Pulmonary artery endothelial cell (primary cell): ENCODE measurements at regions not wholly inside any gene's neighbourhood (a gene's known extent, or its start where the extent isn't known, plus 50 kb on each side); places are given as distances from the start of the nearest gene placed in this dataset.
"Not testable (repeated sequence)": the region's sequence is repeated elsewhere in the genome, so short reads cannot be mapped to it uniquely, and the experiment has no call there.

Experiments used
- DNase-seq: peaks from one replicate; pipeline ENCODE4 v3.0.0-alpha.2; 2011; ENCODE audit warnings: low read depth, low spot score

DNA sequence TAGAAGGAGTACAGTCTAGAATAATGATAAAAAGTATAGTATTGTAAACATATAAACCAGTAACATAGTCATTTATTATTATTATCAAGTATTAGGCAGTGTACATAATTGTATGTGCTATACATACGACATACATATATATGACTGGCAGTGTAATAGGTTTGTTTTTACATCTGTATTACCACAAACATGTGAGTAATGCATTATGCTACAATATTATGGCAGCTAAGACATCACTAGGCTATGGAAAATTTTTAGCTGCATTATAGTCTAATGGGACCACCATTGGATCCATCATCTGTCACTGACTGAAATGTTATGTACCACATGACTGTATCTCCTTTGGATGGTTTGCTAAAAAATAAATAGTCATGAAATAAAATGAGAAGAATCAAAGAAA lies 530.0 kb downstream of the PRR16 start:
- DNase-seq: no peak

DNA sequence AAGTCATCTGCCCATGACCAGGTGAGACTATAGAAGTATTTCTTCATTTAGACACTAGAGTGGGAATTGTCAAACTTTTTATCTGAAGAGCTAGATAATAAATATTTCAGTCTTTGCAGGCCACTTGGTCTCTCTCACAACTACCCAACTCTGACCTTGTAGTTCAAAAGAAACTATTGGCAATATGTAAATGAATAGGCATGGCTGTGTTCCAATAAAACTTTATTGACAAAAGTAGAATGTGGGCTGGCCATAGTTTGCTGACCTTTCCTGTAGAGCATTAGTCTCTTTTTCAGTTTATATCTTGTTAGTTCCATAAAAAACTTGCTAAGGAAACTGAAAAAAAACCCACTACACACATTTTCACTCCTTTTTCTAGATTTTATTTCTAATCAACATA lies 535.5 kb downstream of the PRR16 start:
- no peak for DNase-seq

DNA sequence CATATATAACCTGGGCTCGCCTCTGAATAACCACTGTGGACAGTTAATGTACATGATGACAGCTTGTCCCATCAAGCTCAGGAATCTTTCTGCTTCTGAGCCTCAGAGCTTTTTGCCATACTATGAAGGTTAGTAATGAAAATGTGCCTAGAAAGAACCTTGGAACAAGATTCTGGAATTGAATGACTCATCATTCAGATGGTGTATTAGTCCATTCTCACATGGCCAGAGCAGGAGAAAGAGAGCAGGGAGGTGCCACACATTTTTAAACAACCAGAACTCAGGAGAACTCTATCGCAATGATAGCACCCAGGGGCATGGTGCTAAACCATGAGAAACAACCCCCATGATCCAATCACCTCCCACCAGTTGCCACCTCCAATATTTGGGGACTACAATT lies 542.1 kb downstream of the PRR16 start:
- no peak for DNase-seq

DNA sequence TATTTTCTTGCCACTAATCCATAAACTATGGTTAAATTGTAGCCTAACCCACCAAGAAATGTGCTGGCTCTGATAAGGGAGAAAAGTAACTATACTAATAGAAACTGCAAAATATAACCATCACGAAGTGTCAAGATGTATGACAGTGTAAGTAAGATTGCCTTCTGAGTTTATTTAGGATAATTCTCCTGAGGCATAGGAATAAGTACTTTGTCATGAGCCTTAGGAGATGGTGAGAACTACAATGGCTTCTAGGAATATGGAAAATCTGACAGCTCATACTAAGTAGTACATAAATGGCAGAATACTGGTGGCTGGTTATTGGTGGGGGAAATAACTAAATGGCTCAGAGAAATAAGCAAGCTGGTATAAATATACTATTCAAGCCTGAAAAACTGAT lies 543.9 kb downstream of the PRR16 start:
- no peak for DNase-seq

DNA sequence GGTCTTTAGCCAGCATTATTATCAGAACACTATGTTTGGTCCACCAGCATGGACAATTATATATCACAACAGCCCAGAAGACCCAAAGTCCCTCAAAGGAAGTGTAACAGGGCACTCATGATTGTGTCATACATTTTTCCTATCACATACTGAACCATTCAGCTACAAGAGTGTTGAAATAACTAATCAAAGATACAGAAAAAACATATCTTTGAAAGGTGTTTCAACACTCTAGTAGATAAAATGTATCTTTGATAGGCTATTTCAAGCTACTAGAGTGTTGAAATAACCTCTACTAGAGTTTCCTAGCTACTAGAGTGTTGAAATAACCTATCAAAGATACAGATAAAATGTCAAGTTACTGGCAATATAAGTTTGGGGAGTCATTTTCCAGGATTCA lies 545.0 kb downstream of the PRR16 start:
- no peak for DNase-seq

DNA sequence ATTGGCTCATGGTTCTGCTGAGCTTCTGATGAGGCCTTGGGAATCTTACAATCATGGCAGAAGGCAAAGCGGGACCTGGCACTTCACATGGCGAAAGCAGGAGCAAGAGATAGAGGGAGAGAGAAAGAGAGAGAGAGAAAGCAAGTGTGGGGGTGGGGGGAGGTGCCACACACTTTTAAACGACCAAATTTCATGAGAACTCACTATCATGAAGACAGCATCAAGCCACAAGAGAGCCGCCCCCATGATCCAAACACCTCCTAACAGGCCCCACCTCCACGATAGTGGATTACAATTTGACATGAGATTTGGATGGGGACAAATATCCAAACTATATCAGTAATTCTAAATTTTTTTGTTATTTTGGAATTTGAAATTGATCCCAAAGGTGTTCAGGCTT lies 553.9 kb downstream of the PRR16 start:
- DNase-seq: no peak

DNA sequence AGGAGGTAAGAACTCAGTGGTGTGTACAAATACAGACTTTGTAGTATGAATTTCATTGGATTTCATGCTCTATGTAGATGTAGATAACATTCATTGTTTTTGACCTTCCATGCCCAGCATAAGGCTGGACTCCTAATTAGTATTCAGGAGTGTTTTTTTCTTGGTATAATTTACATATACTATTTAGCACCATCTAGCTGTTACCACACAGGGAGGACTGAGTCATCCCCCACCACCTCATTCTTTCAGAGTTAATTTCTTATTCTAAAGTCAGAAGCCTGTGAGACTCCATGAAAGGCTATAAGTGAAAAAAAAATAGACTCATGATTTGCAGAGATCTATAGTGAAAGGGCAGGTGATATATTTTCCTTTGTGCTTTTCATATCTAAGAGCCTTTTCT lies 555.0 kb downstream of the PRR16 start:
- no peak for DNase-seq

DNA sequence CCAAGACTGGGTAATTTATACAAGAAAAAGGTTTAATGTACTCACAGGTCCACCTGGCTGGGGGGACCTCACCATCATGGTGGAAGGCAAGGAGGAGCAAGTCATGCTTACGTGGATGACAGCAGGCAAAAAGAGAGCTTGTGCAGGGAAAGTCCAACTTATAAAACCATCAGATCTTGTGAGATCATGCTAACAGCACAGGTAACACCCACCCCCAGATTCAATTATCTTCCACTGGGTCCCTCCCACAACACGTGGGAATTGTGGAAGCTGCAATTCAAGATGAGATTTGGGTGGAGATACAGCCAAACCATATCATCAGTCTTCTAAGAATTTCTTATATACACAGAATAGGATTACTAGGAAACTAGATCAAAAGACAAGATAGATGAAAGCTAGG lies 555.6 kb downstream of the PRR16 start:
- no peak for DNase-seq

DNA sequence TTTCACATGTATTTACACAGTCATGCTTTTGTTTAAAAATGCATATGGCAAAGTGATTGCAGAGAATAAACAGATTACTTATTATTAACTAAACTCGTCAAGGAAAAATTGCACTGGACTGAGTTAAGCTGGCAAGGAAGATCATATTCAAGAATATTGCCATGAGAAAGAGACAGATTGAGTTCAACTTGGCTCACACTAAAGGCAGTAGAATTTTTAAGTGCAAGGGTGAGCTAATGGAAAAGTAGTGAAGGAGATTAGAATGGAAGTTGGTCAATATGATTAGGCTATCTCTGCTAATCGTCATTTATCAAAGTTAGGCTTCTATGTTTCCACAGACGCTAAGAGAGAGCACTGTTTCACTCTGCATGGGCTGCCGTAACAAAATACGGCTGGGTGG lies 557.6 kb downstream of the PRR16 start:
- DNase-seq: no peak

DNA sequence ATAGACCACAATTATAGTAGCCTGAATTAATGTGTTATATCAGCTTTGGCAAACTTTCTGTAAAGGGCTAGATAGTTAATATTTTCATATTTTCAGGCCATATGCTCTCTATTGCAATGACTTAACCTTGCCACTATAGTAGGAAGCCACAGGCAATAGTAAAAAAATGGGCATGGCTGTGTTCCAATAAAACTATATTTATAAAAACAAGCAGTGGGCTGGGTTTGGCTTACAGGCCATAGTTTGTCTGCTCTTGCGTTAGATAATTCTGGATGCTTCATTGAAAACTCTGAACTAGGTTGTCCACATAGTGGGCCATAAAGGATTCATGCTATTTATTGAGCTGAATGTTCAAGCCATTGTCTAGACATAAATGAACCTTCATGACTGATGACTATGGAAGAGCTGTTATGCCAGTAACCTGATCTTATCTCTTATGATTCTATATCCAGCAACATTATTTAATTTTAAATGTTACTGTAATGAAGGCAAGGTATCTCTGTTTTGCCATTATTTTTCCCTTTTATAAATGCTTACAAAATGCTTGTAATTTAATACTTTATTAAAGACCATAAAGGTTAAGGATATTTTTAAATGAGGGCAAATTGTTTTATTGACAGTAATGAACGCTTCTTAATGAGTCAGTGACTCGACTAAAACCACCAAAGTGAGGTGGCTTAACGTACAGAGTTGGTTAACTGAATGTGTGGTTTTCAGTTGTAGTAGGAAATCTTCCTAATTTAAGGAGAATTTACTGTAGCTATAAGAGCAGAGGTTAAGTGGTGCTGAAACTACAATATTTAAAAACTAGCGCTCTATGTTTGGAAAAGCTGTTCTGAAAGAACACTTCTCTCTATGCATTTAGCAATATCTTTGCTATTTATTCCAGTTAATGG lies 560.6 kb downstream of the PRR16 start:
- no peak for DNase-seq

DNA sequence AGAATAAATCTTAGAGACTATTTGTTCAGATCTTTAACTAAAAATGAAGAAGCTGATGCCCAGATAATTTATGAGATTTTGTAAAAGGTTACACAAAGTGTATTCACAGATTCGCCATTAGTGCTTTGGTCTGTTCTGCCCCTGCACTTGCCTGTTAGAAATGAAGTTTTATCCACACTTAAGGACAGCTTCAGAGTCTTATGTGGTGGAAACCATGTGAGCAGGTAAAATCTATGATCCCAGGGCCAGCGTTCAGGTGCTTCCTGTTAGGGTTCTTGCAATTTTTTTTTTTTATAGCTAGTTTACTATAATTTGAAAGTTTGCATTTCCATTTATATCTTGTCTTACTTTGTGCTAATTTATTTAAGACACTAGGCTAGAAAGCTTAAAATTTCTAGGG lies 561.6 kb downstream of the PRR16 start:
- DNase-seq: no peak

DNA sequence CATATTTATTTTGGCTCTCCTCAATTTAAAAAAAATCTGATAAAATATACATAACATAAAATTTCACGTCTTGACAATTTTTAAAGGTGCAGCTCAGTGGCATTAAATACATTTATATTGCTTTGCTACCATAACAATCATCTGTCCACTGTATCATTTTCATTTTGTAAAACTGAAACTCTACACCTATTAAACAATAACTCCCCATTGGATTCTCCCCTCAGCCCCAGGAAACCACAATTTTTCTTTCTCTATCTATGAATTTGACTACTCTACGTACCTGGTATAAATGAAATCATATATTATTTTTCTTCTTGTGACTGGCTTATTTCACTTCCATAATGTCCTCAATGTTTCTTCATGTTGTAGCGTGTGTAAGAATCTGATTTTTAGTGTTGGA lies 563.5 kb downstream of the PRR16 start:
- no peak for DNase-seq

DNA sequence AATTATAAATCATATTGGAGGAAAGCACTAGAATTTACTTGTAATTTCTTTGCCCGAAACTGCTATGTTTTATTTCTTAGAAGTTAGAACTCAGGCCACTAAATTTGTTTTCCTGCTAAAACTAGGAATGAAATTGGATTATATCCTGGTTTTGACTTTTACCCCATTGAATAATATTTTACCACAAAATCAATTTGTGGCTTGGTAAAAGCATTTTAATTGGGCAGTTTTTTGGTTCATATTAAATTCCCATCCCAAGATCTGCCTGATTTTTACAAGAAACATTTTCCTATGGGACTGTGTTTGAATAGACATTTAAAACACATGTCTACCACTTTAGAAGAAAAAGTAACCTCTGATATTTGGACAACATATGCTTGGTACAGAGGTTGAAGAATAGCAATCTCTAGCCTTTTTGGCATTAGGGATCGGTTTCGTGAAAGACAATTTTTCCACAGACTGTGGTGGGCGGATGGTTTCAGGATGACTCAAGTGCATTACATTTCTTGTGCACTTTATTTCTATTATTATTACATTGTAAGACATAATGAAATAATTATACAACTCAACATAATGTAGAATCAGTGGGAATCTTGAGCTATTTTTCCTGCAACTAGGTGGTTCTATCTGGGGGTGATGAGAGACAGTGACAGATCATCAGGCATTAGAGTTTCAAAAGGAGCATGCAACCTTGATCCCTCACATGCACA lies 565.6 kb downstream of the PRR16 start:
- no peak for DNase-seq

DNA sequence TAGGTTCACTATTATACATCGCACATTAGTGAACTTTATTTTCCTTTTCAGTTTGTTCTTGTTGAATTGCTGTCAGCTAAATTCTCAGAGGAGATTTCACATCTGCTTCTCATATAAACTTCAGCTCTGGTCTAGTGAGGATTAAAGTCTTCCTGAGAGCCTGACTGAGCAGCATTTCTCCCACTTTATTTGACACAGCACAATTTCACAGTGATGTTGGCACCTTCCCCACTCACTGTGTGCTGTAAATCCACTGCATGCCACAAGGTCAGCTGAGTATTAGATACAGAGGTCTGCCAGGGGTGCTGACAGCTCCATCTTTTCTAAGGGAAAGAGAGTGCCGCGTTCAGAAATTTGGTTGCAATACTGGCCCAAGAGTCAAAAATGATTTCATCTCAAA lies 567.4 kb downstream of the PRR16 start:
- no peak for DNase-seq

DNA sequence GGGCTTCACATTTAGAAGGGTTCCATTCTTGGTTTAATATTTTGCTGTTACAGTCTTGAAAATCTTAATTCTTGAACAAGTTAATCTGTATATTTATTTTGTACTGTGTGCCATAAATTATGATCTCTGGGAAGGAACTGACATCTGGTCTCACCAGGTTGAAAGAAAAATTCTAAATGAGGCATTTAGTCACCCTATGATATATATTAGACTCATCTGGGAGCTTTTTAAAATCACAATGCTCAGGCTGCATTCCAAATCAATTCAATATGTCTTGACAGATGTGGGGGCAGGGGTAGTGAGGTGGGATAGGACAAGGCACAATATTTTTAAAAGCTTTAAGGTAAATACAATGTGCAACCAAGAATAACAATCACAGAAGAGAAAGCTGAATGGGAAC lies 569.2 kb downstream of the PRR16 start:
- no peak for DNase-seq

DNA sequence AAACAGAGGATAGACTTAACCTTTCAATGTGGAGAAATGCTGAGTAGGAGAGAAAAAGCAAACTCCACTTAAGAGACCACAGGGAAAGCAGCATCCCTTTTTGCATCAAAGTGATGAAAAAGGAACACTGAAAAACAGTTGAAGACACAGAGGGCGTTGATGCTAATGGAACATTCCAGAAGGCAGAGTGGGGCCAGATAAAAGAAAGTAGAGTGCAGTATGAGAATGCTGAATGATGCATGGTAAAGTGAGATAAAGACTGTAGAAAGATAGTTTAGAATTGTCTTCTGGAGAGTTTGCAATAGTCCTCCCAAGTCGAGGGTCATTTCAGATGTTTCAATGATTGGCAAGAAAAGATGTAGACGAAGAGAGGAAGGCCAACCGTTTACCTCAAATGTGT lies 574.3 kb downstream of the PRR16 start:
- DNase-seq: no peak

DNA sequence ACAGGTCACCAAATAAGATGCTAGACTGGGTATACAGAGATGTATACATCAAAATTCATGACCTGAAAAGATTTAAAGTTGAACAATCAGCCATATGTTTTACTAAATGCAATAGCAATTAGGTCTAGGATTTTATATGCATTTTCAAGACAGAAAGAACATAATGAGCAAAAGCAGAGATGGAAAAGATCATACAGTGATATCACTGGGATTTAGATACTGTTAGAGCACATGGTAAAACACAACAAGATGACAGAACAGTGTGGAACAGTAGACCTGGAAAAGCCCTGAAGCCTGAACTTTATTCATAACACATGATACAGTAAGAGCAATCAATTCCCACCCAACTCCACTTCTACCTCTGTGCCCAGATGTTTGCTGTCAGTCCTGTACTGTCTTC lies 585.9 kb downstream of the PRR16 start:
- no peak for DNase-seq

DNA sequence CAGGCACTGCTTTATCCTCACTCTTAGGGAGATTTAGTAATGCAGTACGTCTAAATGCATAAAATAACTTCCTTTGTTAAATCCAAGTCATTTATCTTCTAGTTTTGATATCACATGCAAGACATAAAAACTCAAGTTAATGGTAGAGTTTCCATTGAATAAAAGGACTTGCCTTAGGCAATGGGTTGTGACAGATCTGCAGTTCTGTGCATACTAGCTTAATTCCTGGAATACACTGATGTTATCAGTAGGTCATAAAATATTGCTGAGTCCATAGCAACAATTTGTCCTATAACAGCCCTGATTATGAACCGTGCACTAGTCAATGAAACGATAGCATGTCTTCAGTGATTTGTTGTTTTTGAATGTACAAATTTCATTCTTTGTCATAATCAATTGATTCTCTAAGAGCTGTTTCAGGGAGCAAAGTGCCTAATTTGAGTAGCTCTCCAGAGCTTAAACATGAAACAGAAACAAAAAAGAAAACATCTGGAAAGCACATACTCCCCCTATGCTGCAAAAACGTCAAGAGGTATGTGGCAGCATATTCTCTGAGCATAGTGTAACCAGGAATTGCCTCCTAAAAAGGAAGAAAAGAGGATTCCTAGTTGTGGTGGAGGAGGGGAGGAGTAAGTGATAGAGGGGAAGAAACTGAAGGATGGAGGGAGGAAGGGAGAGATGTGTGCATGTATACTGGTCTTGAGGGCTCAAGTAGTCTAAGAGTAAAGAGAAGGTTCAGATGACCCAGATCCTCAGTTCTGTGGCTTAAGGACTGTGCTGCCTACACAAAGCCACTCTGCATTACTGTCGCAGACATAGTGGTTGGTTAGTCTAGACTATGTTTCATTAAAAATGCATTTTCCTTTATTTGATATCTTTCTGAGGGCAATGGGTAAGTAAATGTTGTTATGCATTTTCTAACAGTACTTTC lies 589.2 kb downstream of the PRR16 start:
- DNase-seq: no peak

DNA sequence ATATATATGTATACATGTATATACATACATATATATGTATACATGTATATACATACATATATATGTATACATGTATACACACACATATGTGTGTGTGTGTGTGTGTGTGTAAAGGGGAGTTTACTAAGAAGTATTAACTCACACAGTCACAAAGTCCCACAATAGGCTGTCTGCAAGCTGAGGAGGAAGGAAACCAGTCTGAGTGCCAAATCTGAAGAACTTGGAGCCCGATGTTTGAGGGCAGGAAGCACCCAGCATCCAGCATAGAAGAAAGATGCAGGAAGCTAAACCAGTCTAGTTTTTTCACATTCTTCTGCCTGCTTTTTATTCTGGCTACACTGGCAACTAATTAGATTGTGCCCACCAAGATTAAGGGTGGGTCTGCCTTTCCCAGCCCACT lies 591.5 kb downstream of the PRR16 start:
- DNase-seq: no peak

DNA sequence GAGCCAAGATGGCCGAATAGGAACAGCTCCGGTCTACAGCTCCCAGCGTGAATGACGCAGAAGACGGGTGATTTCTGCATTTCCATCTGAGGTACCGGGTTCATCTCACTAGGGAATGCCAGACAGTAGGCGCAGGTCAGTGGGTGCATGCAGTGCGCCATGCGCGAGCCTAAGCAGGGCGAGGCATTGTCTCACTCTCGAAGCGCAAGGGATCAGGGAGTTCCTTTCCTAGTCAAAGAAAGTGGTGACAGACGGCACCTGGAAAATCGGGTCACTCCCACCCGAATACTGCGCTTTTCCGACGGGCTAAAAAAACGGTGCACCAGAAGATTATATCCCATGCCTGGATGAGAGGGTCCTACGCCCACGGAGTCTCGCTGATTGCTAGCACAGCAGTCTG lies 600.1 kb downstream of the PRR16 start:
- DNase-seq: not testable (repeated sequence)

DNA sequence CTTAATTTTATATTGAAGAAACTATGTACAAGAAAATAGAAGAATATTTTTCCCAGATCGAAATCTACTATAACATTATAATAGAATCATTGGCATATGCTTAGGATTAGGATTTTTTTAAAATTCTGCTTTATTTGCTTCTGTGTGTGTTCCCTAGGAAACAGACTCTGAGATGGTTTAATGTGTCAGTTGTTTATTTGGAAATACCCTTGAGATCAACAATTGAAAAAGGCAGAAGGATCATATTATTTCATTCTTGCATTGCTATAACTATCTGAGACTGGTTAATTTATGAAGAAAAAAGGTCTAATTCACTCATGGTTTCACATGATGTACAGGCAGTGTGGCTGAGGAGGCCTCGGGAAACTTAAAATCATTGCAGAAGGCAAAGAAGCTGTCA lies 622.6 kb downstream of the PRR16 start:
- DNase-seq: no peak

DNA sequence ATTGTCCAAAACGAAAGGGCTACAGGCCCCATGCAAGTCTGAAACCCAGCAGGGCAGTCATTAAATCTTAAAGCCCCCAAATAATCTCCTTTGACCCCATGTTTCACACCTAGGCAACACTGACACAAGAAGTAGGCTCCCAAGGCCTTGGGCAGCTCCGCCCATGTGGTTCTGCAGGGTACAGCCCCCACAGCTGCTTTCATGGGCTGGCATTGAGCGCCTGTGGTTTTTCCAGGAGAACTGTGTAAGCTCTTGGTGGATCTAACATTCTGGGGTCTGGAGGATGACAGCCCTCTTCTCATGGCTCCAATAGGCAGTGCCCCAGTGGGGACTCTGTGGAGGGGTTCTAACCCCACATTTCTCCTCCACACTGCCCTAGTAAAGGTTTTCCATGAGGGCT lies 623.5 kb downstream of the PRR16 start:
- DNase-seq: no peak
